ENCODE measurements at regions not wholly inside any gene's neighbourhood (a gene's known extent, or its start where the extent isn't known, plus 50 kb on each side); places are given as distances from the start of the nearest gene placed in this dataset.

- no peak overlapping the region for H3K4me3 ChIP-seq
- intact Hi-C loops (cut with DNase I; ENCODE audit: low total_unique reads) (no loop called here), in situ Hi-C loops (cut with MboI; ENCODE audit: low pct_ligation_motif_present in 1 of 4, low pct_unique_long_range_greater_than_20kb in 1 of 4, low sequenced_read_pairs in 3 of 4) (no loop called here)
- no peaks in the 10 kb centered on the region for H3K36me3 ChIP-seq
- no peak for DNase-seq
- 85 to 86% methylated on average over 3 of the region's 3 CpGs for WGBS, 2 donors (ENCODE audit: low coverage in 1 of 2)
- H3K4me1 ChIP-seq = no peaks in the 10 kb centered on the region
- H3K9me3 ChIP-seq = no peaks in the 10 kb centered on the region
- no peaks in the 10 kb centered on the region for H3K27me3 ChIP-seq
- H3K27ac ChIP-seq = no peak overlapping the region
- no peak for TF ChIP-seq CTCF (IDR thresholded peaks at IDR 0.05)
- TF ChIP-seq EP300 (IDR thresholded peaks at IDR 0.05; ENCODE audit: low read depth) = no peak
- TF ChIP-seq POLR2A (IDR thresholded peaks at IDR 0.05) = no peak
- TF ChIP-seq POLR2AphosphoS5 (IDR thresholded peaks at IDR 0.05) = no peak
Observed at GRCh38 chr3:76917436-76917835, 122.5 kb upstream of the ROBO2 start.

DNA sequence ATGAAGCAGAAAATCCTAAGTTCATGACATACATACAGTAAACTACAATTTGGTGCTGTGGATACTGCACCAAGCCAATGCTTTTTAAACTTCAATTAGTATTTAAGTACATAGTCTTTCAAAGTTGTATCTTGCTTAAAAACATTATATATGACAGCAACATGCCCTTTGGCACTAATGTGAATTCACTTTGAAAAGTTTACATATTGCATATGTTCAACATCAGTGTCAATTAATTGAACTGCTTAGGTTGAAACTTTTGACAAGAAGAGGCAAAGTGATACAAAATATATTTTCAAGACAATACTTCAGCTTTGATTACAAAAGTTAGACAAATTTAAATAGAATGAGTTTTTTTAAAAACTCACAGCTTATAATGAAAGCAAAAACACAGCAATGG, 119.4 kb upstream of the ROBO2 start:
- no peaks in the 10 kb centered on the region for H3K4me1 ChIP-seq
- no peak for DNase-seq
- intact Hi-C loops (cut with DNase I; ENCODE audit: low total_unique reads) = no loop called here
- no peak for TF ChIP-seq POLR2AphosphoS5 (IDR thresholded peaks at IDR 0.05)
- no peak for TF ChIP-seq POLR2A (IDR thresholded peaks at IDR 0.05)
- no peak for TF ChIP-seq CTCF (IDR thresholded peaks at IDR 0.05)
- TF ChIP-seq EP300 (IDR thresholded peaks at IDR 0.05; ENCODE audit: low read depth) = no peak
- in situ Hi-C loops (cut with MboI; ENCODE audit: low pct_ligation_motif_present in 1 of 4, low pct_unique_long_range_greater_than_20kb in 1 of 4, low sequenced_read_pairs in 3 of 4) = no loop called here
- no peak overlapping the region for H3K4me3 ChIP-seq
- no peaks in the 10 kb centered on the region for H3K27me3 ChIP-seq
- H3K27ac ChIP-seq = no peak overlapping the region
- H3K9me3 ChIP-seq = no peaks in the 10 kb centered on the region
- H3K36me3 ChIP-seq = no peaks in the 10 kb centered on the region

DNA sequence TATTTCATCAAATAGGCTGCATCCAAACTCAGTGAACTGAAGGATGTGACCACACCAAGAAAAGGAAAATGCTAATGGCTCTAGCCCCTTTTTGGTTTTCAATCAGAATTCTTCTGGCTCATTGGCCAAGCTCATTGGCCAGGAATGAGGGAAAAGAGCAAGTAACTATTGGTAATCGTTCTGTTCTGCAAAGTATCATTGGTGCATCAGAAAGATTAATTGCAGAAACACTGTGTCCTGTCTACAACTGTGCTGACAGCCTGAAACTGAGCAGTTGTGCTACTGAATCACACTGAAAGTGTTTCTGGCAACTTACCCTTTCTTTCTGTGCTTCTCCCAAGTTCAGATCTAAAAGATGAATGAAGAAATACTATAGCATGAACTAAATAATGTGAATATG, 116.4 kb upstream of the ROBO2 start:
- Histone ChIP-seq H3K9me3 (no peaks in the 10 kb centered on the region), H3K4me1 (no peaks in the 10 kb centered on the region), H3K27ac (no peak overlapping the region), H3K36me3 (no peaks in the 10 kb centered on the region), H3K4me3 (no peak overlapping the region), H3K27me3 (no peaks in the 10 kb centered on the region)
- no peak for DNase-seq
- in situ Hi-C loops (cut with MboI; ENCODE audit: low pct_ligation_motif_present in 1 of 4, low pct_unique_long_range_greater_than_20kb in 1 of 4, low sequenced_read_pairs in 3 of 4) (no loop called here), intact Hi-C loops (cut with DNase I; ENCODE audit: low total_unique reads) (no loop called here)
- 39 to 83% methylated on average over 1 of the region's 1 CpG for WGBS, 2 donors (ENCODE audit: low coverage in 1 of 2)
- no peak for TF ChIP-seq POLR2A (IDR thresholded peaks at IDR 0.05)
- TF ChIP-seq CTCF (IDR thresholded peaks at IDR 0.05) = no peak
- TF ChIP-seq POLR2AphosphoS5 (IDR thresholded peaks at IDR 0.05) = no peak
- TF ChIP-seq EP300 (IDR thresholded peaks at IDR 0.05; ENCODE audit: low read depth) = no peak

DNA sequence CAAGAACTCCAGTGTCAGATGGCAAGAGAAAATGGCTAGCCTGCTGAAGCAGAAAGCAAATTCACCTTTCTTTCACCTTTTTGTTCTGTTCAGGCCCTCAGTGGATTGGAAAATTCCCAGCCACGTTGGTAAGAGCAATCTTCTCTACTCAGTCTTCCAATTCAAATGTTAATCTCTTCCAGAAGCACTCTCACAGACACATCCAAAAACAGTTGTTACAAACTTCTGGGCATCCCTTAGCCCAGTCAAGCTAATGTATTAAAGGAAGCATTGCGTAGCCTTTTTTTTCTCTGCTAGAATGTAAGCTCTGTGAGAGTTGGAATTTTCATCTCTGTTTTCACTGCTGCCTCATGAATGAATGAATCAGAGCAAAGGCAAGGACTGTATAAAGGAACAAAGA, 109.2 kb upstream of the ROBO2 start:
- no peaks in the 10 kb centered on the region for H3K36me3 ChIP-seq
- no peak overlapping the region for H3K4me3 ChIP-seq
- H3K4me1 ChIP-seq = no peaks in the 10 kb centered on the region
- no peaks in the 10 kb centered on the region for H3K9me3 ChIP-seq
- TF ChIP-seq POLR2A (IDR thresholded peaks at IDR 0.05) = no peak
- TF ChIP-seq CTCF (IDR thresholded peaks at IDR 0.05) = no peak
- TF ChIP-seq POLR2AphosphoS5 (IDR thresholded peaks at IDR 0.05) = no peak
- intact Hi-C loops (cut with DNase I; ENCODE audit: low total_unique reads) (no loop called here), in situ Hi-C loops (cut with MboI; ENCODE audit: low pct_ligation_motif_present in 1 of 4, low pct_unique_long_range_greater_than_20kb in 1 of 4, low sequenced_read_pairs in 3 of 4) (no loop called here)
- no peak overlapping the region for H3K27ac ChIP-seq
- no peak for DNase-seq
- no peaks in the 10 kb centered on the region for H3K27me3 ChIP-seq
- 60 to 78% methylated on average over 2 of the region's 2 CpGs for WGBS, 2 donors (ENCODE audit: low coverage in 1 of 2)

Data from transverse colon (tissue), 4 donors.